ENCODE measurements at regions not wholly inside any gene's neighbourhood (a gene's known extent, or its start where the extent isn't known, plus 50 kb on each side); places are given as distances from the start of the nearest gene placed in this dataset.
A peak's percentile ranks its signal among the peaks of the same experiment; 100 is the strongest.

GRCh38 chr3:86149054-86149453 lies 841.9 kb downstream of the VGLL3 start (continued):
- TF ChIP-seq USF1 (CRISPR knock-in tag; IDR thresholded peaks at IDR 0.05): no peak
- TF ChIP-seq FOXP1 (CRISPR knock-in tag; IDR thresholded peaks at IDR 0.05; ENCODE audit: borderline replicate concordance): no peak
- no peak for TF ChIP-seq HMGA2 (CRISPR knock-in tag; IDR thresholded peaks at IDR 0.05)

- ChIA-PET CTCF (no interaction called here), POLR2A (no interaction called here)
- H3K4me1 Mint-ChIP-seq: peaks cover 4% of the 10 kb centered on the region
- TF ChIP-seq, protein P1, sequence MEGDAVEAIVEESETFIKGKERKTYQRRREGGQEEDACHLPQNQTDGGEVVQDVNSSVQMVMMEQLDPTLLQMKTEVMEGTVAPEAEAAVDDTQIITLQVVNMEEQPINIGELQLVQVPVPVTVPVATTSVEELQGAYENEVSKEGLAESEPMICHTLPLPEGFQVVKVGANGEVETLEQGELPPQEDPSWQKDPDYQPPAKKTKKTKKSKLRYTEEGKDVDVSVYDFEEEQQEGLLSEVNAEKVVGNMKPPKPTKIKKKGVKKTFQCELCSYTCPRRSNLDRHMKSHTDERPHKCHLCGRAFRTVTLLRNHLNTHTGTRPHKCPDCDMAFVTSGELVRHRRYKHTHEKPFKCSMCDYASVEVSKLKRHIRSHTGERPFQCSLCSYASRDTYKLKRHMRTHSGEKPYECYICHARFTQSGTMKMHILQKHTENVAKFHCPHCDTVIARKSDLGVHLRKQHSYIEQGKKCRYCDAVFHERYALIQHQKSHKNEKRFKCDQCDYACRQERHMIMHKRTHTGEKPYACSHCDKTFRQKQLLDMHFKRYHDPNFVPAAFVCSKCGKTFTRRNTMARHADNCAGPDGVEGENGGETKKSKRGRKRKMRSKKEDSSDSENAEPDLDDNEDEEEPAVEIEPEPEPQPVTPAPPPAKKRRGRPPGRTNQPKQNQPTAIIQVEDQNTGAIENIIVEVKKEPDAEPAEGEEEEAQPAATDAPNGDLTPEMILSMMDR (IDR thresholded peaks at IDR 0.05): peak; percentile 16; the same call in 1 of the 2 replicates
- no peak for TF ChIP-seq MLX (CRISPR knock-in tag; IDR thresholded peaks at IDR 0.05)
- no peak for TF ChIP-seq ELF4 (CRISPR knock-in tag; IDR thresholded peaks at IDR 0.05; ENCODE audit: low read depth)
- TF ChIP-seq E2F4 (CRISPR knock-in tag; IDR thresholded peaks at IDR 0.05; ENCODE audit: borderline replicate concordance, low read depth): no peak
- no peak for TF ChIP-seq ATF6 (CRISPR knock-in tag; IDR thresholded peaks at IDR 0.05)
- TF ChIP-seq MYBL2 (CRISPR knock-in tag; IDR thresholded peaks at IDR 0.05): no peak
- TF ChIP-seq GRHL2 (CRISPR knock-in tag; IDR thresholded peaks at IDR 0.05; ENCODE audit: insufficient replicate concordance, severe bottlenecking): no peak
- TF ChIP-seq, protein P2, sequence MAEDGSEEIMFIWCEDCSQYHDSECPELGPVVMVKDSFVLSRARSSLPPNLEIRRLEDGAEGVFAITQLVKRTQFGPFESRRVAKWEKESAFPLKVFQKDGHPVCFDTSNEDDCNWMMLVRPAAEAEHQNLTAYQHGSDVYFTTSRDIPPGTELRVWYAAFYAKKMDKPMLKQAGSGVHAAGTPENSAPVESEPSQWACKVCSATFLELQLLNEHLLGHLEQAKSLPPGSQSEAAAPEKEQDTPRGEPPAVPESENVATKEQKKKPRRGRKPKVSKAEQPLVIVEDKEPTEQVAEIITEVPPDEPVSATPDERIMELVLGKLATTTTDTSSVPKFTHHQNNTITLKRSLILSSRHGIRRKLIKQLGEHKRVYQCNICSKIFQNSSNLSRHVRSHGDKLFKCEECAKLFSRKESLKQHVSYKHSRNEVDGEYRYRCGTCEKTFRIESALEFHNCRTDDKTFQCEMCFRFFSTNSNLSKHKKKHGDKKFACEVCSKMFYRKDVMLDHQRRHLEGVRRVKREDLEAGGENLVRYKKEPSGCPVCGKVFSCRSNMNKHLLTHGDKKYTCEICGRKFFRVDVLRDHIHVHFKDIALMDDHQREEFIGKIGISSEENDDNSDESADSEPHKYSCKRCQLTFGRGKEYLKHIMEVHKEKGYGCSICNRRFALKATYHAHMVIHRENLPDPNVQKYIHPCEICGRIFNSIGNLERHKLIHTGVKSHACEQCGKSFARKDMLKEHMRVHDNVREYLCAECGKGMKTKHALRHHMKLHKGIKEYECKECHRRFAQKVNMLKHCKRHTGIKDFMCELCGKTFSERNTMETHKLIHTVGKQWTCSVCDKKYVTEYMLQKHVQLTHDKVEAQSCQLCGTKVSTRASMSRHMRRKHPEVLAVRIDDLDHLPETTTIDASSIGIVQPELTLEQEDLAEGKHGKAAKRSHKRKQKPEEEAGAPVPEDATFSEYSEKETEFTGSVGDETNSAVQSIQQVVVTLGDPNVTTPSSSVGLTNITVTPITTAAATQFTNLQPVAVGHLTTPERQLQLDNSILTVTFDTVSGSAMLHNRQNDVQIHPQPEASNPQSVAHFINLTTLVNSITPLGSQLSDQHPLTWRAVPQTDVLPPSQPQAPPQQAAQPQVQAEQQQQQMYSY (CRISPR knock-in tag; IDR thresholded peaks at IDR 0.05): no peak
- H3K4me3 Mint-ChIP-seq: no peak overlapping the region
- no peaks in the 10 kb centered on the region for H3K36me3 Mint-ChIP-seq
- ATAC-seq (peak; percentile 90), DNase-seq (ENCODE audit: low spot score) (peak; percentile 16)
- no peaks in the 10 kb centered on the region for H3K27me3 Mint-ChIP-seq (ENCODE audit: low read depth)
- H3K27ac Mint-ChIP-seq: no peak overlapping the region
- 0 out of 2 replicates have a peak, but pooled peaks cover 5% of the 10 kb centered on the region for H3K9me3 Mint-ChIP-seq
Measured at GRCh38 chr3:86147119-86147518, 843.8 kb downstream of the VGLL3 start.

DNA sequence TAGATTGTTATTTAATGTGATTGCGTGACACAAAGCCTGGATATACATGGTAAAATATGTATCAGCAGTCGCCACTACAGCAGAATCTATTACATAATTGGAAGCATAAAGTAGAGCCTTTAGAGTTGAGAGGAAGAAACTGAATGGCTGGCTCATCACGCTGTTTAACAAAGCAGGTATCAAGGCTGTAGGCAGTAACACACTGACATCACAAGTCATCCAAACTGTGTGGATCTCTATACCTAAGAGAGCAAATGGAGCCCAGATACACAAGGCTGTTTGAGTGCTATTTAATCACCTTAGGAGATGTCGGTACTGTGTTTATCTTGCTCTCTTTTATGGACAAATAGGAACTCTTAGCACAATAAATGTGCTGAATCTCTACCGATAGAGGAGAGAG lies 864.4 kb downstream of the VGLL3 start:
- Mint-ChIP-seq H3K4me1 (no peaks in the 10 kb centered on the region), H3K27ac (no peak overlapping the region), H3K9me3 (peaks cover 15% of the 10 kb centered on the region), H3K36me3 (peaks cover 15% of the 10 kb centered on the region), H3K27me3 (ENCODE audit: low read depth) (no peaks in the 10 kb centered on the region), H3K4me3 (no peak overlapping the region)
- CTCF ChIA-PET: no interaction called here
- POLR2A ChIA-PET: no interaction called here
- no peak for ATAC-seq
- DNase-seq (ENCODE audit: low spot score): no peak
- TF ChIP-seq, protein P3, sequence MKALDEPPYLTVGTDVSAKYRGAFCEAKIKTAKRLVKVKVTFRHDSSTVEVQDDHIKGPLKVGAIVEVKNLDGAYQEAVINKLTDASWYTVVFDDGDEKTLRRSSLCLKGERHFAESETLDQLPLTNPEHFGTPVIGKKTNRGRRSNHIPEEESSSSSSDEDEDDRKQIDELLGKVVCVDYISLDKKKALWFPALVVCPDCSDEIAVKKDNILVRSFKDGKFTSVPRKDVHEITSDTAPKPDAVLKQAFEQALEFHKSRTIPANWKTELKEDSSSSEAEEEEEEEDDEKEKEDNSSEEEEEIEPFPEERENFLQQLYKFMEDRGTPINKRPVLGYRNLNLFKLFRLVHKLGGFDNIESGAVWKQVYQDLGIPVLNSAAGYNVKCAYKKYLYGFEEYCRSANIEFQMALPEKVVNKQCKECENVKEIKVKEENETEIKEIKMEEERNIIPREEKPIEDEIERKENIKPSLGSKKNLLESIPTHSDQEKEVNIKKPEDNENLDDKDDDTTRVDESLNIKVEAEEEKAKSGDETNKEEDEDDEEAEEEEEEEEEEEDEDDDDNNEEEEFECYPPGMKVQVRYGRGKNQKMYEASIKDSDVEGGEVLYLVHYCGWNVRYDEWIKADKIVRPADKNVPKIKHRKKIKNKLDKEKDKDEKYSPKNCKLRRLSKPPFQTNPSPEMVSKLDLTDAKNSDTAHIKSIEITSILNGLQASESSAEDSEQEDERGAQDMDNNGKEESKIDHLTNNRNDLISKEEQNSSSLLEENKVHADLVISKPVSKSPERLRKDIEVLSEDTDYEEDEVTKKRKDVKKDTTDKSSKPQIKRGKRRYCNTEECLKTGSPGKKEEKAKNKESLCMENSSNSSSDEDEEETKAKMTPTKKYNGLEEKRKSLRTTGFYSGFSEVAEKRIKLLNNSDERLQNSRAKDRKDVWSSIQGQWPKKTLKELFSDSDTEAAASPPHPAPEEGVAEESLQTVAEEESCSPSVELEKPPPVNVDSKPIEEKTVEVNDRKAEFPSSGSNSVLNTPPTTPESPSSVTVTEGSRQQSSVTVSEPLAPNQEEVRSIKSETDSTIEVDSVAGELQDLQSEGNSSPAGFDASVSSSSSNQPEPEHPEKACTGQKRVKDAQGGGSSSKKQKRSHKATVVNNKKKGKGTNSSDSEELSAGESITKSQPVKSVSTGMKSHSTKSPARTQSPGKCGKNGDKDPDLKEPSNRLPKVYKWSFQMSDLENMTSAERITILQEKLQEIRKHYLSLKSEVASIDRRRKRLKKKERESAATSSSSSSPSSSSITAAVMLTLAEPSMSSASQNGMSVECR (CRISPR knock-in tag; IDR thresholded peaks at IDR 0.05; ENCODE audit: borderline replicate concordance): no peak
- TF ChIP-seq NFYB (CRISPR knock-in tag; conservative IDR thresholded peaks at IDR 0.05; ENCODE audit: low read depth) (no peak), CREM (CRISPR knock-in tag; IDR thresholded peaks at IDR 0.05) (no peak), HMGA2 (CRISPR knock-in tag; IDR thresholded peaks at IDR 0.05) (no peak), ZNF317 (CRISPR knock-in tag; IDR thresholded peaks at IDR 0.05; ENCODE audit: borderline replicate concordance, low read depth) (no peak)

Measured in WTC11 (cell line).